Endodermal cell (in vitro differentiated cells): ENCODE measurements at regions not wholly inside any gene's neighbourhood (a gene's known extent, or its start where the extent isn't known, plus 50 kb on each side); places are given as distances from the start of the nearest gene placed in this dataset.
"Not testable (repeated sequence)": the region's sequence is repeated elsewhere in the genome, so short reads cannot be mapped to it uniquely, and the experiment has no call there.

Experiments
- DNase-seq: peaks from one replicate; pipeline ENCODE4 v3.0.0-alpha.2; 2017
- H3K27ac ChIP-seq: 2 replicates; pipeline ENCODE4 v1.5.1; 2013; ENCODE audit warnings: mild to moderate bottlenecking, low read depth, low read length, moderate library complexity
- H3K27me3 ChIP-seq: 2 replicates; pipeline ENCODE4 v1.6.1; 2013; ENCODE audit warnings: mild to moderate bottlenecking, low read length, moderate library complexity; ENCODE audit not compliant: insufficient read depth, control insufficient read depth, poor library complexity, severe bottlenecking
- H3K36me3 ChIP-seq: 2 replicates; pipeline ENCODE4 v1.7.0; 2013; ENCODE audit warnings: mild to moderate bottlenecking, low read length, moderate library complexity; ENCODE audit not compliant: control insufficient read depth, insufficient read depth
- H3K4me1 ChIP-seq: one replicate; pipeline ENCODE4 v1.7.0; 2013; ENCODE audit warnings: low read length; ENCODE audit not compliant: control insufficient read depth, insufficient read depth
- H3K4me3 ChIP-seq: 2 replicates; pipeline ENCODE4 v1.5.1; 2013; ENCODE audit warnings: mild to moderate bottlenecking, low read length, moderate library complexity
- H3K9ac ChIP-seq: 2 replicates; pipeline ENCODE4 v1.6.1; 2013; ENCODE audit warnings: mild to moderate bottlenecking, low read length, moderate library complexity; ENCODE audit not compliant: poor library complexity, severe bottlenecking; ENCODE audit errors: extremely low read depth
- H3K9me3 ChIP-seq: 2 replicates; pipeline ENCODE4 v1.6.1; 2013; ENCODE audit warnings: mild to moderate bottlenecking, low read length, moderate library complexity; ENCODE audit not compliant: control insufficient read depth
- H3K27ac Mint-ChIP-seq: 2 replicates; pipeline ENCODE4 v1.8.0; 2020; ENCODE audit warnings: mixed read lengths
- H3K27me3 Mint-ChIP-seq: 2 replicates; pipeline ENCODE4 v1.8.0; 2021; ENCODE audit warnings: mild to moderate bottlenecking, mixed read lengths; ENCODE audit not compliant: insufficient read depth
- H3K36me3 Mint-ChIP-seq: 2 replicates; pipeline ENCODE4 v1.8.0; 2020; ENCODE audit warnings: low read depth, mixed read lengths
- H3K4me1 Mint-ChIP-seq: 2 replicates; pipeline ENCODE4 v1.8.0; 2020; ENCODE audit warnings: mixed read lengths
- H3K4me3 Mint-ChIP-seq: 2 replicates; pipeline ENCODE4 v1.8.0; 2020; ENCODE audit warnings: mild to moderate bottlenecking, moderate library complexity, mixed read lengths
- H3K9me3 Mint-ChIP-seq: 2 replicates; pipeline ENCODE4 v1.8.0; 2020; ENCODE audit warnings: mild to moderate bottlenecking, mixed read lengths
- WGBS, 2 experiments: methylation state at CpG; one replicate each; pipeline versions ENCODE4 v1.1.5 to v1.1.7; 2013; ENCODE audit warnings: missing lambda C conversion rate in 2 of 2, mixed read lengths in 1 of 2; ENCODE audit not compliant: insufficient coverage in 1 of 2, insufficient read length in 1 of 2; 5-methylcytosine and 5-hydroxymethylcytosine counted together
- TF ChIP-seq, protein P1 (sequence below): fragments of 200-600 bp; sonication (generic); conservative IDR thresholded peaks from 2 replicates; pipeline ENCODE4 v1.5.0; 2021; ENCODE audit warnings: antibody characterized with exemption, mild to moderate bottlenecking

DNA sequence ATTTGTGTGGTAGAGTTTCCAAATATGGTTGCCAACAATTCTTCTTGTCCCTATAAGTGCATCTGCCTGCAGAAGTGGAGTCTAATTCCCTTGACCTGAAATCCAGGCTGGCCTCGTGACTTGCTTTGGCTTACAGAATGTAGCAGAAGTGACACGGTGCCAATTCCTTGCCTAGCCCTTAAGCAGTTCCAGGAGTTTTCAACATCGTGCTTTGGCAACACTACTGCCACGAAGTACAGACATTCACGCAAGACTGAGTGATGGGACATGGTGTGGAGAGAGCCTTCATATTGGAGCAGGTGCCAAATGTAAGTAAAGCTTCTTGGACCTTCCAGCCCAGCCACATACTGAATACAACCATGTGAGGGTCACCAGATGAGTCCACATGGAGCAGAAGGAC, 92.9 kb upstream of the NEK6 start:
- TF ChIP-seq, protein P1, sequence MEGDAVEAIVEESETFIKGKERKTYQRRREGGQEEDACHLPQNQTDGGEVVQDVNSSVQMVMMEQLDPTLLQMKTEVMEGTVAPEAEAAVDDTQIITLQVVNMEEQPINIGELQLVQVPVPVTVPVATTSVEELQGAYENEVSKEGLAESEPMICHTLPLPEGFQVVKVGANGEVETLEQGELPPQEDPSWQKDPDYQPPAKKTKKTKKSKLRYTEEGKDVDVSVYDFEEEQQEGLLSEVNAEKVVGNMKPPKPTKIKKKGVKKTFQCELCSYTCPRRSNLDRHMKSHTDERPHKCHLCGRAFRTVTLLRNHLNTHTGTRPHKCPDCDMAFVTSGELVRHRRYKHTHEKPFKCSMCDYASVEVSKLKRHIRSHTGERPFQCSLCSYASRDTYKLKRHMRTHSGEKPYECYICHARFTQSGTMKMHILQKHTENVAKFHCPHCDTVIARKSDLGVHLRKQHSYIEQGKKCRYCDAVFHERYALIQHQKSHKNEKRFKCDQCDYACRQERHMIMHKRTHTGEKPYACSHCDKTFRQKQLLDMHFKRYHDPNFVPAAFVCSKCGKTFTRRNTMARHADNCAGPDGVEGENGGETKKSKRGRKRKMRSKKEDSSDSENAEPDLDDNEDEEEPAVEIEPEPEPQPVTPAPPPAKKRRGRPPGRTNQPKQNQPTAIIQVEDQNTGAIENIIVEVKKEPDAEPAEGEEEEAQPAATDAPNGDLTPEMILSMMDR = no peak
- H3K9me3 ChIP-seq = no peaks in the 10 kb centered on the region
- no peaks in the 10 kb centered on the region for H3K27me3 Mint-ChIP-seq
- H3K4me1 Mint-ChIP-seq = no peaks in the 10 kb centered on the region
- H3K27me3 ChIP-seq = no peaks in the 10 kb centered on the region
- no peak overlapping the region for H3K4me3 Mint-ChIP-seq
- H3K36me3 ChIP-seq = no peaks in the 10 kb centered on the region
- H3K4me3 ChIP-seq = no peak overlapping the region
- H3K4me1 ChIP-seq = no peaks in the 10 kb centered on the region
- no peaks in the 10 kb centered on the region for H3K9me3 Mint-ChIP-seq
- no peaks in the 10 kb centered on the region for H3K36me3 Mint-ChIP-seq
- no peak overlapping the region for H3K9ac ChIP-seq
- no peak overlapping the region for H3K27ac ChIP-seq
- WGBS, 2 experiments = 91 to 94% methylated on average over 5 of the region's 5 CpGs
- no peak overlapping the region for H3K27ac Mint-ChIP-seq
- no peak for DNase-seq

DNA sequence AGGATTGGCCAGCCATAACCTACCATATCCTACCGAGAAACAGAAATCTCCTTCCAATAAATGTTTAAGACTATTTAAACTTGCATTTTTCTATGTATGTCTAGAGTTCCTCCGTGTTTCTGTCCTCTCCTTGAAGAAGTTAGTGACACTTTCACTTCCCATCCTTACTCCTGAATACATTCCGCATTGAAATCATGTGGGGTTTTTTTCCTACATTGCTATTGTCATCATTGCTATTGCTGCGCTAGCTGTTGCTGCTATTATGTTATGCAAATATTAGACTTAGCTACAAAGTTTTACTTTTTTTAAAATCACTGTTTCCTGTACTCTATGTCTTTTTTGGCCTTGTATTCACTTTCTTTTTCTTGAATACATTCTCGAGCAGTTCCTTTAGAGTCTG, 83.3 kb upstream of the NEK6 start:
- no peak for DNase-seq
- no peaks in the 10 kb centered on the region for H3K9me3 Mint-ChIP-seq
- peaks cover 8% of the 10 kb centered on the region for H3K27me3 Mint-ChIP-seq
- H3K4me1 Mint-ChIP-seq = no peaks in the 10 kb centered on the region
- no peak overlapping the region for H3K4me3 Mint-ChIP-seq
- Histone ChIP-seq H3K27ac (no peak overlapping the region), H3K4me1 (no peaks in the 10 kb centered on the region), H3K4me3 (no peak overlapping the region), H3K36me3 (no peaks in the 10 kb centered on the region), H3K9me3 (no peaks in the 10 kb centered on the region), H3K9ac (no peak overlapping the region), H3K27me3 (no peaks in the 10 kb centered on the region)
- WGBS, 2 experiments = 89 to 94% methylated on average over 2 to 4 of the region's 5 CpGs
- H3K27ac Mint-ChIP-seq = no peak overlapping the region
- no peaks in the 10 kb centered on the region for H3K36me3 Mint-ChIP-seq
- TF ChIP-seq, protein P1 = no peak

DNA sequence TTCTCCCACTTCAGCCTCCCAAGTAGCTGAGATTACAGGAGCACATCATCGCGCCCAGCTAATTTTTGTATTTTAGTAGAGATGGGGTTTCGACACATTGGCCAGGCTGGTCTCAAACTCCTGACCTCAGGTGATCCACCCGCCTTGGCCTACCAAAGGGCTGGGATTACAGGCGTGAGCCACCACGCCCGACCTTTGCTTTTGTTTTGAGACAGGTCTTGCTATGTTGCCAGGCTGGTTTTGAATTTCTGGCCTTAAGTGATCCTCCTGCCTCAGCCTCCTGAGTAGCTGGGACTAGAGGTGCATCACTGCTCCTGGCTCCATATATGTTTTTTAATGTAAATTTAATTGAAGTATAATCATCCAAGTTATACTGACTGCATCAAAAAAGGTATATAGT, 80.2 kb upstream of the NEK6 start:
- DNase-seq, H3K36me3 ChIP-seq, H3K36me3 Mint-ChIP-seq, H3K27ac ChIP-seq, H3K4me1 ChIP-seq, H3K9me3 ChIP-seq, H3K27ac Mint-ChIP-seq, H3K27me3 ChIP-seq, H3K4me1 Mint-ChIP-seq, H3K9me3 Mint-ChIP-seq, H3K4me3 ChIP-seq, H3K4me3 Mint-ChIP-seq, H3K9ac ChIP-seq: not testable (repeated sequence)
- H3K27me3 Mint-ChIP-seq = peaks cover 12% of the 10 kb centered on the region
- 88 to 93% methylated on average over 7 of the region's 7 CpGs for WGBS, 2 experiments
